Osteoblast (primary cell): ENCODE measurements at regions not wholly inside any gene's neighbourhood (a gene's known extent, or its start where the extent isn't known, plus 50 kb on each side); places are given as distances from the start of the nearest gene placed in this dataset.

Experiments used
- DNase-seq: peaks from one replicate; pipeline ENCODE4 v3.0.0; 2011; ENCODE audit warnings: low spot score, mixed read lengths; ENCODE audit not compliant: insufficient read length; ENCODE audit errors: missing footprints
- H2AFZ ChIP-seq: 2 replicates; pipeline ENCODE4 v1.6.0; 2011; ENCODE audit warnings: mild to moderate bottlenecking, low read length
- H3K27ac ChIP-seq: 2 replicates; pipeline ENCODE4 v1.5.1; 2011; ENCODE audit warnings: mild to moderate bottlenecking, low read depth, low read length, moderate library complexity
- H3K27me3 ChIP-seq: 2 replicates; pipeline ENCODE4 v1.6.0; 2012; ENCODE audit warnings: mild to moderate bottlenecking, control low read depth, inconsistent platforms, low read length, moderate library complexity; ENCODE audit not compliant: insufficient read depth
- H3K36me3 ChIP-seq: 2 replicates; pipeline ENCODE4 v1.5.1; 2011; ENCODE audit warnings: mild to moderate bottlenecking, low read length, control low read depth, moderate library complexity; ENCODE audit not compliant: insufficient read depth
- H3K4me1 ChIP-seq: 2 replicates; pipeline ENCODE4 v1.5.1; 2011; ENCODE audit warnings: mild to moderate bottlenecking, low read length, control low read depth, moderate library complexity; ENCODE audit not compliant: insufficient read depth
- H3K4me2 ChIP-seq: 2 replicates; pipeline ENCODE4 v1.6.0; 2011; ENCODE audit warnings: mild to moderate bottlenecking, low read length; ENCODE audit not compliant: insufficient read depth
- H3K4me3 ChIP-seq: fragments of 200-600 bp; sonication (generic); 3 replicates; pipeline ENCODE4 v1.5.1; 2012; ENCODE audit warnings: mild to moderate bottlenecking, low read length, inconsistent platforms; ENCODE audit not compliant: insufficient read depth
- H3K79me2 ChIP-seq: 2 replicates; pipeline ENCODE4 v1.6.0; 2012; ENCODE audit warnings: mild to moderate bottlenecking, low read length, control low read depth, inconsistent platforms; ENCODE audit not compliant: insufficient read depth
- H3K9me3 ChIP-seq: 2 replicates; pipeline ENCODE4 v1.5.1; 2011; ENCODE audit warnings: low read depth, low read length, control low read depth
- H4K20me1 ChIP-seq: 2 replicates; pipeline ENCODE4 v1.6.0; 2012; ENCODE audit warnings: mild to moderate bottlenecking, low read length, control low read depth; ENCODE audit not compliant: insufficient read depth
- TF ChIP-seq, protein P1 (sequence below): IDR thresholded peaks from 2 replicates; pipeline ENCODE4 v1.5.1; 2011; ENCODE audit warnings: mild to moderate bottlenecking, low read depth, low read length, moderate library complexity; ENCODE audit errors: extremely low read depth

- H3K27ac ChIP-seq = no peak overlapping the region
- no peaks in the 10 kb centered on the region for H3K79me2 ChIP-seq
- no peaks in the 10 kb centered on the region for H3K4me1 ChIP-seq
- H3K9me3 ChIP-seq = no peaks in the 10 kb centered on the region
- no peak overlapping the region for H2AFZ ChIP-seq
- H3K27me3 ChIP-seq = no peaks in the 10 kb centered on the region
- no peak for DNase-seq
- H3K4me3 ChIP-seq = no peak overlapping the region
- no peaks in the 10 kb centered on the region for H4K20me1 ChIP-seq
- no peaks in the 10 kb centered on the region for H3K36me3 ChIP-seq
- TF ChIP-seq, protein P1, sequence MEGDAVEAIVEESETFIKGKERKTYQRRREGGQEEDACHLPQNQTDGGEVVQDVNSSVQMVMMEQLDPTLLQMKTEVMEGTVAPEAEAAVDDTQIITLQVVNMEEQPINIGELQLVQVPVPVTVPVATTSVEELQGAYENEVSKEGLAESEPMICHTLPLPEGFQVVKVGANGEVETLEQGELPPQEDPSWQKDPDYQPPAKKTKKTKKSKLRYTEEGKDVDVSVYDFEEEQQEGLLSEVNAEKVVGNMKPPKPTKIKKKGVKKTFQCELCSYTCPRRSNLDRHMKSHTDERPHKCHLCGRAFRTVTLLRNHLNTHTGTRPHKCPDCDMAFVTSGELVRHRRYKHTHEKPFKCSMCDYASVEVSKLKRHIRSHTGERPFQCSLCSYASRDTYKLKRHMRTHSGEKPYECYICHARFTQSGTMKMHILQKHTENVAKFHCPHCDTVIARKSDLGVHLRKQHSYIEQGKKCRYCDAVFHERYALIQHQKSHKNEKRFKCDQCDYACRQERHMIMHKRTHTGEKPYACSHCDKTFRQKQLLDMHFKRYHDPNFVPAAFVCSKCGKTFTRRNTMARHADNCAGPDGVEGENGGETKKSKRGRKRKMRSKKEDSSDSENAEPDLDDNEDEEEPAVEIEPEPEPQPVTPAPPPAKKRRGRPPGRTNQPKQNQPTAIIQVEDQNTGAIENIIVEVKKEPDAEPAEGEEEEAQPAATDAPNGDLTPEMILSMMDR = no peak
- no peak overlapping the region for H3K4me2 ChIP-seq
Measured at GRCh38 chr12:91654087-91654486, 471.5 kb upstream of the DCN start.

DNA sequence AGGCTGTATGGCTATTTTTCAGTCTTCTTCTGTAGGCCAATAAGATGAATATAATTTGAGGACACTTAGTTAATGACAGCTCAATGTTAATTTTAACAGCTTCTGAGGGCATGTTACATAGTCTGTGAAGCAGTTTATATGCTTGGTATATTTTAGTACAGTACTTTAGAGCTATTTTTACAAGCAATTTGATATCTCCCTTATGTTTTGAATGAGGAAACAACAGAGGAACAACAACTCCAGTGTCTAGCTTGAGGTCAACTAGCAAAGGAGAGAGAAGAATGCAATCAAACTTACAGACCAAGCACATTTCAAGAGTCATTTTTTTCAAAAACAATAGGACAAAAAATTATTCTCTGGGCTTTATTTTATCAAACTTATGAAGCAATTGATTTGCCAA lies 469.1 kb upstream of the DCN start:
- no peaks in the 10 kb centered on the region for H3K27me3 ChIP-seq
- no peak for DNase-seq
- H4K20me1 ChIP-seq = no peaks in the 10 kb centered on the region
- H2AFZ ChIP-seq = no peak overlapping the region
- H3K27ac ChIP-seq = no peak overlapping the region
- no peak overlapping the region for H3K4me2 ChIP-seq
- H3K9me3 ChIP-seq = no peaks in the 10 kb centered on the region
- no peaks in the 10 kb centered on the region for H3K4me1 ChIP-seq
- no peaks in the 10 kb centered on the region for H3K79me2 ChIP-seq
- no peak overlapping the region for H3K4me3 ChIP-seq
- H3K36me3 ChIP-seq = no peaks in the 10 kb centered on the region
- TF ChIP-seq, protein P1 = no peak

GRCh38 chr12:91643763-91644162 lies 461.1 kb upstream of the DCN start:
- Histone ChIP-seq H3K4me1 (no peaks in the 10 kb centered on the region), H3K36me3 (no peaks in the 10 kb centered on the region), H3K27me3 (no peaks in the 10 kb centered on the region), H4K20me1 (no peaks in the 10 kb centered on the region), H3K9me3 (no peaks in the 10 kb centered on the region), H3K4me3 (no peak overlapping the region), H3K4me2 (no peak overlapping the region), H2AFZ (no peak overlapping the region), H3K79me2 (no peaks in the 10 kb centered on the region), H3K27ac (no peak overlapping the region)
- DNase-seq = no peak
- TF ChIP-seq, protein P1 = no peak

- Histone ChIP-seq H2AFZ (no peak overlapping the region), H3K4me1 (no peaks in the 10 kb centered on the region), H3K27ac (no peak overlapping the region), H3K4me2 (no peak overlapping the region), H3K4me3 (no peak overlapping the region), H3K9me3 (no peaks in the 10 kb centered on the region), H3K36me3 (no peaks in the 10 kb centered on the region), H3K27me3 (no peaks in the 10 kb centered on the region), H3K79me2 (no peaks in the 10 kb centered on the region), H4K20me1 (no peaks in the 10 kb centered on the region)
- TF ChIP-seq, protein P1 = no peak
- DNase-seq = no peak
Measured at GRCh38 chr12:91640021-91640420, 457.4 kb upstream of the DCN start.
